SK-N-SH (cell line): ENCODE measurements at regions not wholly inside any gene's neighbourhood (a gene's known extent, or its start where the extent isn't known, plus 50 kb on each side); places are given as distances from the start of the nearest gene placed in this dataset.

Source experiments
- CTCF ChIA-PET: fragments of 300-600, 350-600 bp; formaldehyde crosslinking; extraction: SDS; loops from one replicate; lab custom pipeline; 2021; lab: Yijun Ruan, JAX
- POLR2A ChIA-PET: fragments of 350-600 bp; sonication (Branson Sonifier 250); formaldehyde crosslinking; extraction: SDS; loops from one replicate; lab custom pipeline; 2020; ENCODE audit warnings: antibody characterized with exemption, inconsistent platforms; lab: Yijun Ruan, JAX
- DNase-seq: peaks from one replicate; pipeline ENCODE4 v3.0.0; 2012
- H2AFZ ChIP-seq: fragments of 200-600 bp; sonication (generic); 2 replicates; pipeline ENCODE4 v1.8.1; 2016; ENCODE audit warnings: antibody characterized with exemption, mild to moderate bottlenecking, low read depth
- H3F3A ChIP-seq: fragments of 200-600 bp; sonication (generic); replicated peaks from 2 replicates; pipeline ENCODE3; 2016; ENCODE audit warnings: antibody characterized with exemption, mild to moderate bottlenecking; ENCODE audit not compliant: insufficient read depth
- H3K27ac ChIP-seq, 2 experiments: fragments of 200-500 bp in 1 of 2; fragments of 200-600 bp in 1 of 2; sonication (Bioruptor generic) in 1 of 2; sonication (generic), shearing (Covaris generic) in 1 of 2; 2 replicates each; pipeline versions ENCODE4 v1.5.1 to v1.6.1; 2014 to 2016; ENCODE audit warnings: low read depth in 2 of 2, inconsistent platforms in 1 of 2, low read length in 1 of 2, mild to moderate bottlenecking in 1 of 2, mixed read lengths in 1 of 2
- H3K27me3 ChIP-seq: fragments of 200-600 bp; sonication (generic), shearing (Covaris generic); 2 replicates; pipeline ENCODE4 v1.6.1; 2016; ENCODE audit warnings: mixed run types; ENCODE audit not compliant: insufficient read depth
- H3K36me3 ChIP-seq, 2 experiments: fragments of 200-500 bp in 1 of 2; fragments of 200-600 bp in 1 of 2; sonication (Bioruptor generic) in 1 of 2; sonication (generic) in 1 of 2; replicated peaks in 1 of 2; 2 replicates each; pipeline versions ENCODE3 to v1.5.1; 2014 to 2016; ENCODE audit warnings: low read length in 1 of 2, mild to moderate bottlenecking in 1 of 2; ENCODE audit not compliant: insufficient read depth in 2 of 2, control insufficient read depth in 1 of 2
- H3K4me1 ChIP-seq, 2 experiments: fragments of 200-500 bp in 1 of 2; fragments of 200-600 bp in 1 of 2; sonication (Bioruptor generic) in 1 of 2; sonication (generic), shearing (Covaris generic) in 1 of 2; 2 replicates each; pipeline versions ENCODE4 v1.5.1 to v1.6.1; 2014 to 2016; ENCODE audit warnings: low read depth in 1 of 2, low read length in 1 of 2, mixed run types in 1 of 2; ENCODE audit not compliant: insufficient read depth in 2 of 2, control insufficient read depth in 1 of 2
- H3K4me2 ChIP-seq: fragments of 200-600 bp; sonication (generic), shearing (Covaris generic); 2 replicates; pipeline ENCODE4 v1.6.1; 2017; ENCODE audit warnings: mixed run types
- H3K4me3 ChIP-seq, 2 experiments: fragments of 200-500 bp in 1 of 2; fragments of 200-600 bp in 1 of 2; sonication (Bioruptor generic) in 1 of 2; sonication (generic), shearing (Covaris generic) in 1 of 2; 2 replicates each; pipeline versions ENCODE4 v1.5.1 to v1.8.1; 2014 to 2016; ENCODE audit warnings: low read depth in 2 of 2, inconsistent platforms in 1 of 2, low read length in 1 of 2, mild to moderate bottlenecking in 1 of 2, mixed read lengths in 1 of 2, moderate library complexity in 1 of 2
- H3K79me2 ChIP-seq: fragments of 200-600 bp; sonication (generic); 2 replicates; pipeline ENCODE4 v1.8.1; 2017; ENCODE audit warnings: mild to moderate bottlenecking; ENCODE audit not compliant: insufficient read depth
- H3K9ac ChIP-seq: fragments of 200-600 bp; sonication (generic); 2 replicates; pipeline ENCODE4 v1.6.1; 2017; ENCODE audit warnings: mixed run types
- H3K9me2 ChIP-seq: fragments of 200-600 bp; sonication (generic); 2 replicates; pipeline ENCODE4 v1.6.1; 2017; ENCODE audit warnings: mixed run types
- H3K9me3 ChIP-seq: fragments of 200-600 bp; sonication (generic); 2 replicates; pipeline ENCODE4 v1.6.1; 2017; ENCODE audit warnings: mixed run types, mild to moderate bottlenecking, moderate library complexity
- H4K20me1 ChIP-seq: fragments of 200-600 bp; sonication (generic); 2 replicates; pipeline ENCODE4 v1.6.1; 2017; ENCODE audit warnings: mild to moderate bottlenecking, mixed run types; ENCODE audit not compliant: insufficient read depth
- ELF1 ChIP-seq: IDR thresholded peaks from 2 replicates; pipeline ENCODE4 v1.4.0; 2012
- EP300 ChIP-seq, 2 experiments: IDR thresholded peaks; 2 replicates each; pipeline versions ENCODE4 v1.4.0 to v1.6.1; 2012; ENCODE audit warnings: borderline replicate concordance in 1 of 2, low read depth in 1 of 2, low read length in 1 of 2
- EZH2phosphoT487 ChIP-seq: fragments of 200-600 bp; sonication (generic); IDR thresholded peaks from 2 replicates; pipeline ENCODE4 v1.6.1; 2017; ENCODE audit warnings: low read depth, mixed run types, mild to moderate bottlenecking, antibody characterized with exemption, moderate library complexity, borderline replicate concordance
- GABPA ChIP-seq: IDR thresholded peaks from 2 replicates; pipeline ENCODE4 v1.4.0; 2012; ENCODE audit warnings: low read depth, mild to moderate bottlenecking
- JUND ChIP-seq: IDR thresholded peaks from 2 replicates; pipeline ENCODE4 v1.4.0; 2012
- MEF2A ChIP-seq: IDR thresholded peaks from 2 replicates; pipeline ENCODE4 v1.4.0; 2012; ENCODE audit warnings: low read depth, borderline replicate concordance
- NFIC ChIP-seq: IDR thresholded peaks from 2 replicates; pipeline ENCODE4 v1.4.0; 2012; ENCODE audit warnings: borderline replicate concordance
- POLR2AphosphoS5 ChIP-seq: IDR thresholded peaks from 2 replicates; pipeline ENCODE4 v1.6.1; 2012; ENCODE audit warnings: low read depth, low read length
- RFX5 ChIP-seq: IDR thresholded peaks from 2 replicates; pipeline ENCODE4 v1.6.1; 2012; ENCODE audit warnings: mild to moderate bottlenecking, improper control_type of control experiment, low read length
- RXRA ChIP-seq: IDR thresholded peaks from 2 replicates; pipeline ENCODE4 v1.4.0; 2012; ENCODE audit warnings: low read depth, mild to moderate bottlenecking, borderline replicate concordance
- TCF12 ChIP-seq: IDR thresholded peaks from 2 replicates; pipeline ENCODE4 v1.4.0; 2012
- WGBS: methylation state at CpG from one replicate; pipeline ENCODE4 v1.1.6; 2017; ENCODE audit warnings: low lambda C conversion rate; 5-methylcytosine and 5-hydroxymethylcytosine counted together
- TF ChIP-seq, protein P1 (sequence below): IDR thresholded peaks from 2 replicates; pipeline ENCODE4 v1.4.0; 2012; ENCODE audit warnings: low read depth, borderline replicate concordance
- TF ChIP-seq, protein P2 (sequence below): IDR thresholded peaks from 2 replicates; pipeline ENCODE4 v1.4.0; 2012; ENCODE audit warnings: low read depth, borderline replicate concordance

DNA sequence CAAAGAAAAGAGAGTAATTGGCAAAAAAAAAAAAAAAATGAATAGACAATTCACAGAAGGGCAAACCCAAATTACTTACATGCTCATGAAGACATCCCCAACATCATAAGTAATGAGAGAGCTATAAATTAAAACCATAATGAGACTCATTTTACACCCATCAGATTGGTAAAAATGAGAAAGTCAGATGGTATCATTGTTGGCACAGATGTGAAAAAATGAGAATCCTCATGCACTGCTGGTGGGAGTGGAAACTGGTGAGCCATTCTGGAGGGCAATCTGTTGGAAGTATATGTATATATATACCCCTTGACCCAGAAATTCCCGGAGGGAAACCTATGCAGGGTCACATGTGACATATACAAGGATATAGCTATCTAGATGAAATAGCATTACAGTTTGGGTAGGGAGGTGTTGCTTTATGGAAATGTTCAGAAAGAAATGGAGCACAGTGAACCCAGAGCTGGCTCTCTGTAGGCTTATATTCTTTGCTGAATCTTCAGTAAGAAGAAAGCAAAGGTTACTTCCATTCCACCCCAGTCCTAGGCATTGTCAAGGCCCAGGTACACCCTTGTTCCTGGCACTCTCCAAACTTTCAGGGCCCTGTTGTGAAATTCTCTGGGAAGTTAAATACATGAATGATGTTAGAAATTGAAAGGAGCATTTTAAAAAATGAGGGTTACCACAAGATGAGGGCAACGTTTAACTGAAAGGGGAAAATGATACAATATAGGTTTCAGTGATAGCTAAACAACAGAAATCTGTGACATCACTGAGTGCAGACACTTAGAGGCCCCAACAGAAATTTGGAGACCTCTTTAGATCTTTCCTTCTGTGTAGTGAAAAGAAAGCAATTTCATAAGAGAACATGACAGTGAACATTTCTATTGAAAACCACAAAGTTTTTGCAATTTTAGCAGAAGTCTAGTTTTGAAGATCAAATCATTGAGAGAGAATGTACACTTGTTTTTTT is 132.7 kb upstream of the TPRG1 start (continued):
- TF ChIP-seq, protein P1, sequence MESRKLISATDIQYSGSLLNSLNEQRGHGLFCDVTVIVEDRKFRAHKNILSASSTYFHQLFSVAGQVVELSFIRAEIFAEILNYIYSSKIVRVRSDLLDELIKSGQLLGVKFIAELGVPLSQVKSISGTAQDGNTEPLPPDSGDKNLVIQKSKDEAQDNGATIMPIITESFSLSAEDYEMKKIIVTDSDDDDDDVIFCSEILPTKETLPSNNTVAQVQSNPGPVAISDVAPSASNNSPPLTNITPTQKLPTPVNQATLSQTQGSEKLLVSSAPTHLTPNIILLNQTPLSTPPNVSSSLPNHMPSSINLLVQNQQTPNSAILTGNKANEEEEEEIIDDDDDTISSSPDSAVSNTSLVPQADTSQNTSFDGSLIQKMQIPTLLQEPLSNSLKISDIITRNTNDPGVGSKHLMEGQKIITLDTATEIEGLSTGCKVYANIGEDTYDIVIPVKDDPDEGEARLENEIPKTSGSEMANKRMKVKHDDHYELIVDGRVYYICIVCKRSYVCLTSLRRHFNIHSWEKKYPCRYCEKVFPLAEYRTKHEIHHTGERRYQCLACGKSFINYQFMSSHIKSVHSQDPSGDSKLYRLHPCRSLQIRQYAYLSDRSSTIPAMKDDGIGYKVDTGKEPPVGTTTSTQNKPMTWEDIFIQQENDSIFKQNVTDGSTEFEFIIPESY = no peak
- TF ChIP-seq GABPA = no peak
- no peak for TF ChIP-seq EZH2phosphoT487
- TF ChIP-seq TCF12 = no peak
- no peak for TF ChIP-seq ELF1
- no peak for TF ChIP-seq RXRA
- TF ChIP-seq EP300 (IDR thresholded peaks at IDR 0.05; ENCODE audit: borderline replicate concordance in 1 of 2, low read depth in 1 of 2, low read length in 1 of 2) = no peak
- TF ChIP-seq RFX5 = no peak
- TF ChIP-seq NFIC = no peak
- TF ChIP-seq, protein P2, sequence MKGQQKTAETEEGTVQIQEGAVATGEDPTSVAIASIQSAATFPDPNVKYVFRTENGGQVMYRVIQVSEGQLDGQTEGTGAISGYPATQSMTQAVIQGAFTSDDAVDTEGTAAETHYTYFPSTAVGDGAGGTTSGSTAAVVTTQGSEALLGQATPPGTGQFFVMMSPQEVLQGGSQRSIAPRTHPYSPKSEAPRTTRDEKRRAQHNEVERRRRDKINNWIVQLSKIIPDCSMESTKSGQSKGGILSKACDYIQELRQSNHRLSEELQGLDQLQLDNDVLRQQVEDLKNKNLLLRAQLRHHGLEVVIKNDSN = no peak
- TF ChIP-seq MEF2A = no peak

DNA sequence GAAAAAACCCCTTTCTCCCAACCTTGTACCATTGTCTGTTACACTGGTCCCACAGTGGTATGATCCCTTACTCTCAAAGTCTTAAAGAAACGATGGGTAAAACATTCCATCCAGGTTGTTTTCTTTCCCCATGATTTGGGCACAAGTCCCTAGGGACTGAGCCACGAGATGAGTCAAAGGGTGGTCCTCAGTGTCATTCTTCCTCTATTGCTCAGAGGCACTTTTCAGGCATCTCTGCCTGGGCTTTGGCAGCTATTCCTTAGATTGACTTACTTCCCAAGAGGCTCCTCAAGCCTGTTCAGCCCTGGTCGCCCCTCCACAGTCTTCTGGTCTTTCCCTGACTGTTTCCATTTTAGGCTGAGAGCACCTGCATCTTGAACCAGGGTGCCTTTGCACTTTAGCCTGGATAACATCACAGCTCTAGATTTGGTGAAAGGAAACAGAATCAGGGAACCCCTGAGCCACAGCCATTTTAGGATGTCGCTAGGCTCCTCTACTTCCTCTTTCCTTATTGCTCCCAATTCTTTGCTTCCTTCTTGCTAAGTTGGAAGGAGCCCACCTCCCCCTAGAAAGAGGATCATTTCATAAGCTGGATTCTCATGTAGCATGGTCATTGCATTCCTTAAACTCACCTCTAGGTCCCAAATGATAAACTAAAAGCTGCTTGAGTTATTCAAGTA is 131.0 kb upstream of the TPRG1 start:
- Histone ChIP-seq H3K27me3 (no peaks in the 10 kb centered on the region), H4K20me1 (no peaks in the 10 kb centered on the region), H3K4me1 (no peaks in the 10 kb centered on the region; a peak in 1 of 4 replicates), H3K4me2 (no peak overlapping the region), H3K36me3 (no peaks in the 10 kb centered on the region), H2AFZ (no peak overlapping the region), H3K79me2 (no peaks in the 10 kb centered on the region), H3K27ac (no peak overlapping the region), H3K9ac (no peak overlapping the region), H3K4me3 (no peak overlapping the region), H3F3A (no peaks in the 10 kb centered on the region), H3K9me3 (no peaks in the 10 kb centered on the region)
- WGBS = 26% methylated on average over 4 of the region's 4 CpGs
- CTCF ChIA-PET = interaction anchor here (1.2 to 2.1 kb wide), 6 partner anchors 9 to 1300 kb away, joined by 3 to 8 read pairs (median 6); no protein-coding TSS in a partner anchor
- POLR2A ChIA-PET = no interaction called here
- TF ChIP-seq JUND = no peak
- no peak for TF ChIP-seq POLR2AphosphoS5
- TF ChIP-seq, all 33 proteins: peak for 0
- DNase-seq = no peak
- no peaks in the 10 kb centered on the region for H3K9me2 ChIP-seq
